Naive B cell (primary cell): ENCODE measurements at regions not wholly inside any gene's neighbourhood (a gene's known extent, or its start where the extent isn't known, plus 50 kb on each side); places are given as distances from the start of the nearest gene placed in this dataset.

Experiments
- ATAC-seq, 2 donors: fragments of 150-1000 bp; cut with Tn5 transposase; 2 replicates each; pipeline ENCODE4 v1.10.0; 2021; ENCODE audit warnings: low read depth in 2 of 2, mild to moderate bottlenecking in 2 of 2, moderate library complexity in 2 of 2
- DNase-seq: peaks from one replicate; pipeline ENCODE4 v3.0.0; 2022
- H3K27ac Mint-ChIP-seq, 6 donors: one replicate each; pipeline ENCODE4 v1.8.0; 2020 to 2022; ENCODE audit warnings: mild to moderate bottlenecking in 6 of 6, mixed read lengths in 6 of 6, moderate library complexity in 5 of 6, inconsistent platforms in 2 of 6
- H3K27me3 Mint-ChIP-seq, 3 donors: one replicate each; pipeline ENCODE4 v1.8.0; 2021 to 2022; ENCODE audit warnings: mixed read lengths in 3 of 3, mild to moderate bottlenecking in 1 of 3
- H3K36me3 Mint-ChIP-seq, 2 donors: one replicate each; pipeline ENCODE4 v1.8.0; 2020 to 2022; ENCODE audit warnings: mixed read lengths in 2 of 2, inconsistent platforms in 1 of 2, mild to moderate bottlenecking in 1 of 2
- H3K4me1 Mint-ChIP-seq, 3 donors: one replicate each; pipeline ENCODE4 v1.8.0; 2020 to 2022; ENCODE audit warnings: mixed read lengths in 3 of 3, inconsistent platforms in 1 of 3, mild to moderate bottlenecking in 1 of 3, moderate library complexity in 1 of 3
- H3K4me3 Mint-ChIP-seq, 8 donors: one replicate each; pipeline ENCODE4 v1.8.0; 2020 to 2022; ENCODE audit warnings: mild to moderate bottlenecking in 8 of 8, mixed read lengths in 8 of 8, moderate library complexity in 8 of 8, inconsistent platforms in 2 of 8
- H3K9me3 Mint-ChIP-seq, 7 donors: one replicate each; pipeline ENCODE4 v1.8.0; 2020 to 2022; ENCODE audit warnings: mixed read lengths in 7 of 7, mild to moderate bottlenecking in 5 of 7, inconsistent platforms in 2 of 7, moderate library complexity in 1 of 7

GRCh38 chr14:56025191-56025590, 93.0 kb upstream of the PELI2 start:
- DNase-seq (no peak), ATAC-seq (no peak)
- Mint-ChIP-seq H3K4me3 (no peak overlapping the region), H3K4me1 (no peaks in the 10 kb centered on the region), H3K27me3 (peaks cover 0 to 14% (median 8%) of the 10 kb centered on the region in 3 donors), H3K36me3 (no peaks in the 10 kb centered on the region), H3K9me3 (peaks cover 0 to 2% (median 0%) of the 10 kb centered on the region in 7 donors), H3K27ac (no peak overlapping the region)

- Mint-ChIP-seq H3K9me3 (no peaks in the 10 kb centered on the region), H3K4me1 (no peaks in the 10 kb centered on the region), H3K4me3 (no peak overlapping the region), H3K36me3 (no peaks in the 10 kb centered on the region), H3K27me3 (peaks cover 6 to 14% (median 8%) of the 10 kb centered on the region in 3 donors), H3K27ac (no peak overlapping the region)
- no peak for ATAC-seq
- no peak for DNase-seq
These were observed 91.7 kb upstream of the PELI2 start for GRCh38 chr14:56026506-56026905.

- H3K27me3 Mint-ChIP-seq: peaks cover 6 to 14% (median 8%) of the 10 kb centered on the region in 3 donors
- DNase-seq: no peak
These were observed 90.8 kb upstream of the PELI2 start for GRCh38 chr14:56027421-56027820.

GRCh38 chr14:56027916-56028712, 90.1 kb upstream of the PELI2 start:
- ATAC-seq (no peak), DNase-seq (no peak)
- no peaks in the 10 kb centered on the region for H3K36me3 Mint-ChIP-seq
- no peaks in the 10 kb centered on the region for H3K4me1 Mint-ChIP-seq
- no peaks in the 10 kb centered on the region for H3K9me3 Mint-ChIP-seq
- peak overlapping the region in 1 of 6 donors; percentile 40 for H3K27ac Mint-ChIP-seq
- no peak overlapping the region for H3K4me3 Mint-ChIP-seq
- peaks cover 6 to 14% (median 8%) of the 10 kb centered on the region in 3 donors for H3K27me3 Mint-ChIP-seq

More at GRCh38 chr14:56027421-56027820, 90.8 kb upstream of the PELI2 start:
- Mint-ChIP-seq H3K36me3 (no peaks in the 10 kb centered on the region), H3K27ac (no peak overlapping the region), H3K4me3 (no peak overlapping the region), H3K9me3 (no peaks in the 10 kb centered on the region), H3K4me1 (no peaks in the 10 kb centered on the region)
- no peak for ATAC-seq

- Mint-ChIP-seq H3K4me3 (no peak overlapping the region), H3K36me3 (no peaks in the 10 kb centered on the region), H3K4me1 (no peaks in the 10 kb centered on the region), H3K27ac (no peak overlapping the region), H3K27me3 (peaks cover 0 to 34% (median 21%) of the 10 kb centered on the region in 3 donors), H3K9me3 (no peaks in the 10 kb centered on the region)
- DNase-seq: no peak
- ATAC-seq: no peak
These were observed 81.9 kb upstream of the PELI2 start for GRCh38 chr14:56036353-56036752.

- Mint-ChIP-seq H3K36me3 (no peaks in the 10 kb centered on the region), H3K27ac (no peak overlapping the region), H3K4me3 (no peak overlapping the region), H3K9me3 (no peaks in the 10 kb centered on the region), H3K27me3 (peaks cover 0 to 34% (median 21%) of the 10 kb centered on the region in 3 donors), H3K4me1 (no peaks in the 10 kb centered on the region)
- DNase-seq (no peak), ATAC-seq (no peak)
These were observed 78.1 kb upstream of the PELI2 start for GRCh38 chr14:56040121-56040520.

- Mint-ChIP-seq H3K36me3 (no peaks in the 10 kb centered on the region), H3K4me1 (no peaks in the 10 kb centered on the region), H3K27ac (no peak overlapping the region), H3K4me3 (no peak overlapping the region), H3K27me3 (peaks cover 0 to 14% (median 8%) of the 10 kb centered on the region in 3 donors), H3K9me3 (no peaks in the 10 kb centered on the region)
- DNase-seq (no peak), ATAC-seq (no peak)
These were observed 74.0 kb upstream of the PELI2 start for GRCh38 chr14:56044196-56044595.

- Mint-ChIP-seq H3K27me3 (peaks cover 0 to 7% (median 0%) of the 10 kb centered on the region in 3 donors), H3K9me3 (no peaks in the 10 kb centered on the region), H3K4me1 (no peaks in the 10 kb centered on the region), H3K36me3 (no peaks in the 10 kb centered on the region), H3K27ac (no peak overlapping the region), H3K4me3 (no peak overlapping the region)
- ATAC-seq: no peak
- no peak for DNase-seq
These were observed 71.7 kb upstream of the PELI2 start for GRCh38 chr14:56046546-56046945.

- Mint-ChIP-seq H3K4me3 (no peak overlapping the region), H3K27me3 (peaks cover 0 to 11% (median 0%) of the 10 kb centered on the region in 3 donors), H3K36me3 (no peaks in the 10 kb centered on the region), H3K9me3 (no peaks in the 10 kb centered on the region), H3K4me1 (no peaks in the 10 kb centered on the region), H3K27ac (no peak overlapping the region)
- no peak for DNase-seq
- ATAC-seq: no peak
These were observed 71.2 kb upstream of the PELI2 start for GRCh38 chr14:56046996-56047395.

- Mint-ChIP-seq H3K4me3 (no peak overlapping the region), H3K27me3 (peaks cover 3 to 12% (median 6%) of the 10 kb centered on the region in 3 donors), H3K36me3 (no peaks in the 10 kb centered on the region), H3K4me1 (no peaks in the 10 kb centered on the region), H3K27ac (no peak overlapping the region), H3K9me3 (no peaks in the 10 kb centered on the region)
- no peak for ATAC-seq
- DNase-seq: no peak
These were observed 68.7 kb upstream of the PELI2 start for GRCh38 chr14:56049536-56049935.

- Mint-ChIP-seq H3K4me1 (no peaks in the 10 kb centered on the region), H3K27me3 (peaks cover 6 to 25% (median 11%) of the 10 kb centered on the region in 3 donors), H3K9me3 (no peaks in the 10 kb centered on the region), H3K36me3 (no peaks in the 10 kb centered on the region), H3K27ac (no peak overlapping the region), H3K4me3 (no peak overlapping the region)
- ATAC-seq: no peak
- no peak for DNase-seq
These were observed 62.7 kb upstream of the PELI2 start for GRCh38 chr14:56055511-56055910.

GRCh38 chr14:56056031-56056430, 62.2 kb upstream of the PELI2 start:
- Mint-ChIP-seq H3K4me1 (no peaks in the 10 kb centered on the region), H3K27me3 (peaks cover 10 to 29% (median 11%) of the 10 kb centered on the region in 3 donors), H3K4me3 (no peak overlapping the region), H3K9me3 (no peaks in the 10 kb centered on the region), H3K36me3 (no peaks in the 10 kb centered on the region), H3K27ac (no peak overlapping the region)
- DNase-seq (no peak), ATAC-seq (no peak)

GRCh38 chr14:56057071-56057741, 61.0 kb upstream of the PELI2 start:
- H3K9me3 Mint-ChIP-seq: no peaks in the 10 kb centered on the region
- peak overlapping the region in 1 of 6 donors; percentile 37 for H3K27ac Mint-ChIP-seq
- no peaks in the 10 kb centered on the region for H3K36me3 Mint-ChIP-seq
- DNase-seq (no peak), ATAC-seq (no peak)
- H3K4me1 Mint-ChIP-seq: no peaks in the 10 kb centered on the region
- H3K27me3 Mint-ChIP-seq: peaks cover 11 to 21% (median 12%) of the 10 kb centered on the region in 3 donors
- H3K4me3 Mint-ChIP-seq: no peak overlapping the region

GRCh38 chr14:56057767-56058166, 60.4 kb upstream of the PELI2 start:
- Mint-ChIP-seq H3K27me3 (peaks cover 11 to 21% (median 12%) of the 10 kb centered on the region in 3 donors), H3K36me3 (no peaks in the 10 kb centered on the region), H3K9me3 (no peaks in the 10 kb centered on the region), H3K4me1 (no peaks in the 10 kb centered on the region), H3K27ac (no peak overlapping the region), H3K4me3 (no peak overlapping the region)
- DNase-seq (no peak), ATAC-seq (no peak)
